ENCODE measurements at regions not wholly inside any gene's neighbourhood (a gene's known extent, or its start where the extent isn't known, plus 50 kb on each side); places are given as distances from the start of the nearest gene placed in this dataset.

- no peak for DNase-seq
Observed at GRCh38 chr12:18899678-18900317, 161.9 kb downstream of the CAPZA3 start.

- DNase-seq, result no peak
Observed at GRCh38 chr12:18905134-18905533, 167.2 kb downstream of the CAPZA3 start.

GRCh38 chr12:18906395-18906794 is 168.5 kb downstream of the CAPZA3 start:
- no peak for DNase-seq

- DNase-seq, result no peak
Observed at GRCh38 chr12:18907127-18907526, 169.2 kb downstream of the CAPZA3 start.

GRCh38 chr12:18907728-18908127 is 169.8 kb downstream of the CAPZA3 start:
- DNase-seq, result no peak

GRCh38 chr12:18908191-18908590 is 170.3 kb downstream of the CAPZA3 start:
- no peak for DNase-seq

GRCh38 chr12:18919871-18920511 is 182.1 kb downstream of the CAPZA3 start:
- no peak for DNase-seq

GRCh38 chr12:18922851-18923250 is 184.9 kb downstream of the CAPZA3 start:
- no peak for DNase-seq

GRCh38 chr12:18923721-18924120 is 185.8 kb downstream of the CAPZA3 start:
- no peak for DNase-seq

GRCh38 chr12:18926188-18926587 is 188.3 kb downstream of the CAPZA3 start:
- DNase-seq, result no peak

GRCh38 chr12:18932211-18932610 is 194.3 kb downstream of the CAPZA3 start:
- DNase-seq, result no peak

GRCh38 chr12:18932715-18933114 is 194.8 kb downstream of the CAPZA3 start:
- no peak for DNase-seq

GRCh38 chr12:18935371-18935965 is 194.1 kb upstream of the PLEKHA5 start:
- DNase-seq, result no peak

- DNase-seq, result no peak
Observed at GRCh38 chr12:18939051-18939450, 190.5 kb upstream of the PLEKHA5 start.

GRCh38 chr12:18942669-18943068 is 186.9 kb upstream of the PLEKHA5 start:
- no peak for DNase-seq

GRCh38 chr12:18943200-18943599 is 186.3 kb upstream of the PLEKHA5 start:
- no peak for DNase-seq

GRCh38 chr12:18946106-18946505 is 183.4 kb upstream of the PLEKHA5 start:
- DNase-seq, result no peak

GRCh38 chr12:18951218-18951617 is 178.3 kb upstream of the PLEKHA5 start:
- DNase-seq, result no peak

- no peak for DNase-seq
Observed at GRCh38 chr12:18953505-18953904, 176.0 kb upstream of the PLEKHA5 start.

GRCh38 chr12:18955594-18955993 is 173.9 kb upstream of the PLEKHA5 start:
- no peak for DNase-seq

GRCh38 chr12:18965203-18965602 is 164.3 kb upstream of the PLEKHA5 start:
- DNase-seq, result no peak

GRCh38 chr12:18966954-18967353 is 162.6 kb upstream of the PLEKHA5 start:
- no peak for DNase-seq

- DNase-seq, result no peak
Observed at GRCh38 chr12:18967814-18968213, 161.7 kb upstream of the PLEKHA5 start.

GRCh38 chr12:18969512-18969911 is 160.0 kb upstream of the PLEKHA5 start:
- DNase-seq, result no peak
